Gastroesophageal sphincter (tissue), 4 donors: ENCODE measurements at regions not wholly inside any gene's neighbourhood (a gene's known extent, or its start where the extent isn't known, plus 50 kb on each side); places are given as distances from the start of the nearest gene placed in this dataset.

Source experiments
- ATAC-seq: fragments of 150-250 bp; one replicate; pipeline ENCODE4 v1.9.1; 2016; ENCODE audit warnings: mild to moderate bottlenecking, moderate library complexity
- H3K27ac ChIP-seq, 4 donors: fragments of 200-600 bp; sonication (generic) in 3 of 4; 1 replicate in 3 of 4; 2 replicates in 1 of 4; pipeline ENCODE4 v1.5.1; 2016 to 2019
- H3K27me3 ChIP-seq: fragments of 200-600 bp; sonication (generic); one replicate; pipeline ENCODE4 v1.5.1; 2019
- H3K36me3 ChIP-seq, 2 donors: fragments of 200-600 bp; sonication (generic); one replicate each; pipeline ENCODE4 v1.5.1; 2019; ENCODE audit warnings: control low read depth in 1 of 2
- H3K4me1 ChIP-seq, 3 donors: fragments of 200-600 bp; sonication (generic); 1 replicate in 2 of 3; 2 replicates in 1 of 3; pipeline ENCODE4 v1.5.1; 2016 to 2019; ENCODE audit warnings: control low read depth in 2 of 3
- H3K4me3 ChIP-seq, 2 donors: fragments of 200-600 bp; sonication (generic); one replicate each; pipeline ENCODE4 v1.5.1; 2019; ENCODE audit warnings: mild to moderate bottlenecking in 1 of 2, moderate library complexity in 1 of 2
- H3K9me3 ChIP-seq, 3 donors: fragments of 200-600 bp; sonication (generic); one replicate each; pipeline ENCODE4 v1.5.1; 2017 to 2019; ENCODE audit warnings: control low read depth in 2 of 3
- EP300 ChIP-seq: sonication (generic); formaldehyde crosslinking; IDR thresholded peaks from one replicate; pipeline ENCODE4 v1.6.1; 2017; ENCODE audit warnings: antibody characterized with exemption, mild to moderate bottlenecking
- POLR2A ChIP-seq, 2 donors: fragments of 450-650 bp; IDR thresholded peaks; one replicate each; pipeline ENCODE4 v1.6.1; 2017; ENCODE audit warnings: antibody characterized with exemption in 2 of 2, mild to moderate bottlenecking in 2 of 2, moderate library complexity in 1 of 2
- POLR2AphosphoS5 ChIP-seq: sonication (generic); formaldehyde crosslinking; IDR thresholded peaks from one replicate; pipeline ENCODE4 v1.6.1; 2017; ENCODE audit warnings: antibody characterized with exemption
- WGBS, 2 donors: methylation state at CpG; one replicate each; pipeline ENCODE4 v1.1.5; 2018; ENCODE audit warnings: low coverage in 1 of 2; 5-methylcytosine and 5-hydroxymethylcytosine counted together
- TF ChIP-seq, protein P1 (sequence below), 4 experiments: fragments of 200-600 bp in 2 of 4; fragments of 450-650 bp in 2 of 4; sonication (generic) in 1 of 4; IDR thresholded peaks; one replicate each; pipeline ENCODE4 v1.5.1; 2017 to 2019; ENCODE audit warnings: antibody characterized with exemption in 4 of 4, mild to moderate bottlenecking in 2 of 4, moderate library complexity in 2 of 4

DNA sequence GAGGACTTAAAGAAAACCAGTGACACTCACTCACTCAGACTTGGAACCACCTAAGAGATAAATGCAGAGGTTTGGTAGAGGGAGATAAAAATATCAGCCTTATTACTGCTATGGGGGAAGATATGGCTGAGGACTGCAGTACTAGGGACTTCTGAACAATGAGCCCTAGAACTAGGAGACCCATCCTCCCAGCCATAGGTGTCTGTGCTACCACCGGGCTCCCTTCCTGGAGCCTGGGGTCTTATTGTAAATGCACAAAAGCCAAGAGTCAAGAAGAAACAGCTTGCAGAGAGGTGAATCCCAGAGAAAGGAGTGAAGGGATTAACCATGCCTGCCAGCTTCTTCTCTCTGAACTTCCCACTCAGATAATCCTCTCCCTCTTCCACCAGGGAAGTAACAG is 108.3 kb upstream of the AKR1E2 start:
- WGBS, 2 donors, result 88 to 100% methylated on average over 1 of the region's 1 CpG
- H3K27me3 ChIP-seq, result no peaks in the 10 kb centered on the region
- no peaks in the 10 kb centered on the region for H3K36me3 ChIP-seq
- ATAC-seq, result no peak
- H3K27ac ChIP-seq, result no peak overlapping the region
- H3K9me3 ChIP-seq, result no peaks in the 10 kb centered on the region
- H3K4me1 ChIP-seq, result no peaks in the 10 kb centered on the region
- H3K4me3 ChIP-seq, result no peak overlapping the region
- no peak for TF ChIP-seq POLR2AphosphoS5
- no peak for TF ChIP-seq EP300
- TF ChIP-seq POLR2A (IDR thresholded peaks at IDR 0.05), result no peak
- TF ChIP-seq, protein P1, sequence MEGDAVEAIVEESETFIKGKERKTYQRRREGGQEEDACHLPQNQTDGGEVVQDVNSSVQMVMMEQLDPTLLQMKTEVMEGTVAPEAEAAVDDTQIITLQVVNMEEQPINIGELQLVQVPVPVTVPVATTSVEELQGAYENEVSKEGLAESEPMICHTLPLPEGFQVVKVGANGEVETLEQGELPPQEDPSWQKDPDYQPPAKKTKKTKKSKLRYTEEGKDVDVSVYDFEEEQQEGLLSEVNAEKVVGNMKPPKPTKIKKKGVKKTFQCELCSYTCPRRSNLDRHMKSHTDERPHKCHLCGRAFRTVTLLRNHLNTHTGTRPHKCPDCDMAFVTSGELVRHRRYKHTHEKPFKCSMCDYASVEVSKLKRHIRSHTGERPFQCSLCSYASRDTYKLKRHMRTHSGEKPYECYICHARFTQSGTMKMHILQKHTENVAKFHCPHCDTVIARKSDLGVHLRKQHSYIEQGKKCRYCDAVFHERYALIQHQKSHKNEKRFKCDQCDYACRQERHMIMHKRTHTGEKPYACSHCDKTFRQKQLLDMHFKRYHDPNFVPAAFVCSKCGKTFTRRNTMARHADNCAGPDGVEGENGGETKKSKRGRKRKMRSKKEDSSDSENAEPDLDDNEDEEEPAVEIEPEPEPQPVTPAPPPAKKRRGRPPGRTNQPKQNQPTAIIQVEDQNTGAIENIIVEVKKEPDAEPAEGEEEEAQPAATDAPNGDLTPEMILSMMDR (IDR thresholded peaks at IDR 0.05), result no peak

DNA sequence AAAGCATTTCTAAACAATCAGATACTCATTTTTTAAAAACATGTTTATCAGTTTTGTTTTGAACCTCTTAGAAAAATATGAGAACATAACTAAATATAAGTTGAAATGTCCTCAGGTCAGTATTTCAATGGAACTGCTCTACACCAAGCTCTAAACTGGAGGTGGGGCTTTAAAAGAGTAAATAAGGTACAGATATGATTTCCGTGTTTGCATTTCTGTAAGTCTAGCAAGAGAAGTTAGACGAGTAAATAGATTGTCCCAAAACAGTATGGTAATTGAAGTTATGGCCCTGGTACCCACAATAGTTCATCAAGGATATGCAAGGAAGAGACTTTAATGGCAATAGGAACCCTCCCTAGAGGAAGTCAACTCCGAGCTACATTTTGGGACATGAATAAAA is 115.1 kb upstream of the AKR1E2 start:
- Histone ChIP-seq H3K27me3 (no peaks in the 10 kb centered on the region), H3K36me3 (no peaks in the 10 kb centered on the region), H3K4me1 (no peaks in the 10 kb centered on the region), H3K27ac (no peak overlapping the region), H3K4me3 (no peak overlapping the region), H3K9me3 (no peaks in the 10 kb centered on the region)
- 29 to 58% methylated on average over 3 of the region's 3 CpGs for WGBS, 2 donors
- ATAC-seq, result no peak
- TF ChIP-seq, protein P1 (IDR thresholded peaks at IDR 0.05), result no peak
- TF ChIP-seq POLR2A (IDR thresholded peaks at IDR 0.05), result no peak
- TF ChIP-seq POLR2AphosphoS5, result no peak
- no peak for TF ChIP-seq EP300

- WGBS, 2 donors, result 42 to 43% methylated on average over 2 to 4 of the region's 6 CpGs
Measured at GRCh38 chr10:4708123-4708759, 117.8 kb upstream of the AKR1E2 start.

DNA sequence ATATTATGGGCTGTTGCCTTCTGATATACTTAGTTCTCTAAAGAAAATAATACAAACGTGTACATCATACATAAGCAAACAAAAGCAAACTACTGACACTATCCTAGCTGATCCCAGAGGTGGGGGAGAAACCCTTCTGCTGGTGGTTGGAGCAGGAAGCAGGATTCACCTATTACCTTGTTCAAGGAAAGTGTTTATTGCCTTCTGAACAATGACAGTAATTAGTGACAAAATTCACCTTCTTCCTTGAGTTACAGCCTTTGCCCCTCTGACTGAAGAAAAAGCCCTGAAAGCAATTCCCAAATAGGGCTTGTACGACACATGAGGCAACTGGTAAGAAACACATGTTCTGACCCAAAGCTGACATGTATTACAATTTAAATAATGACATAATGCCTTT is 118.8 kb upstream of the AKR1E2 start:
- no peak for ATAC-seq
- peaks cover 0 to 5% (median 0%) of the 10 kb centered on the region in 3 donors for H3K4me1 ChIP-seq
- H3K4me3 ChIP-seq, result no peak overlapping the region
- no peak overlapping the region for H3K27ac ChIP-seq
- TF ChIP-seq EP300 (no peak), POLR2A (IDR thresholded peaks at IDR 0.05) (no peak), POLR2AphosphoS5 (no peak)
- TF ChIP-seq, protein P1 (IDR thresholded peaks at IDR 0.05), result no peak
- no peaks in the 10 kb centered on the region for H3K9me3 ChIP-seq
- 92% methylated on average over 2 of the region's 2 CpGs for WGBS, 2 donors
- H3K27me3 ChIP-seq, result no peaks in the 10 kb centered on the region
- no peaks in the 10 kb centered on the region for H3K36me3 ChIP-seq

More at GRCh38 chr10:4708123-4708759, 117.8 kb upstream of the AKR1E2 start:
- H3K27me3 ChIP-seq, result no peaks in the 10 kb centered on the region
- H3K36me3 ChIP-seq, result no peaks in the 10 kb centered on the region
- peaks cover 0 to 5% (median 0%) of the 10 kb centered on the region in 3 donors for H3K4me1 ChIP-seq
- TF ChIP-seq, protein P1 (IDR thresholded peaks at IDR 0.05), result no peak
- TF ChIP-seq POLR2AphosphoS5 (no peak), POLR2A (IDR thresholded peaks at IDR 0.05) (no peak), EP300 (no peak)
- no peaks in the 10 kb centered on the region for H3K9me3 ChIP-seq
- no peak for ATAC-seq
- H3K27ac ChIP-seq, result no peak overlapping the region
- no peak overlapping the region for H3K4me3 ChIP-seq

- Histone ChIP-seq H3K4me1 (peaks cover 0 to 5% (median 0%) of the 10 kb centered on the region in 3 donors), H3K36me3 (no peaks in the 10 kb centered on the region), H3K4me3 (no peak overlapping the region), H3K27me3 (no peaks in the 10 kb centered on the region), H3K9me3 (no peaks in the 10 kb centered on the region), H3K27ac (no peak overlapping the region)
- peak; percentile 46 for ATAC-seq
- WGBS, 2 donors, result 16 to 31% methylated on average over 2 of the region's 2 CpGs
- TF ChIP-seq POLR2AphosphoS5 (no peak), EP300 (no peak), POLR2A (IDR thresholded peaks at IDR 0.05) (no peak)
- TF ChIP-seq, protein P1 (IDR thresholded peaks at IDR 0.05), result no peak
Measured at GRCh38 chr10:4704034-4704545, 121.9 kb upstream of the AKR1E2 start.
